ENCODE measurements at regions not wholly inside any gene's neighbourhood (a gene's known extent, or its start where the extent isn't known, plus 50 kb on each side); places are given as distances from the start of the nearest gene placed in this dataset.

GRCh38 chr12:118746176-118746575 is 235.2 kb upstream of the SRRM4 start:
- H3K9me3 ChIP-seq (ENCODE audit: control insufficient read depth in 4 of 4, low read length in 3 of 4), result peaks cover 0 to 2% (median under 1%) of the 10 kb centered on the region in 4 donors
- DNase-seq (ENCODE audit: low spot score), result no peak
- no peak overlapping the region for H3K27ac ChIP-seq (ENCODE audit: low read depth in 1 of 2, low read length in 2 of 2)
- H3K27me3 ChIP-seq (ENCODE audit: control insufficient read depth in 4 of 4, insufficient read depth in 4 of 4, low read length in 3 of 4), result peaks cover 0 to 2% (median 0%) of the 10 kb centered on the region in 4 donors
- no peaks in the 10 kb centered on the region for H3K4me1 ChIP-seq (ENCODE audit: control insufficient read depth in 4 of 4, insufficient read depth in 4 of 4, low read length in 3 of 4)
- no peaks in the 10 kb centered on the region for H3K36me3 ChIP-seq (ENCODE audit: control insufficient read depth in 4 of 4, insufficient read depth in 3 of 4, low read depth in 1 of 4, low read length in 3 of 4)
- H3K9ac ChIP-seq (ENCODE audit: low read depth in 1 of 2, low read length in 2 of 2), result no peak overlapping the region
- WGBS, result 49% methylated on average over 3 of the region's 3 CpGs
- H3K4me3 ChIP-seq (ENCODE audit: low read depth in 1 of 3, low read length in 3 of 3), result no peak overlapping the region
- TF ChIP-seq RXRA (IDR thresholded peaks at IDR 0.05), result no peak
- no peak for TF ChIP-seq ZBTB33 (IDR thresholded peaks at IDR 0.05)
- no peak for TF ChIP-seq YY1 (IDR thresholded peaks at IDR 0.05)
- no peak for TF ChIP-seq FOXA1 (IDR thresholded peaks at IDR 0.05)

DNA sequence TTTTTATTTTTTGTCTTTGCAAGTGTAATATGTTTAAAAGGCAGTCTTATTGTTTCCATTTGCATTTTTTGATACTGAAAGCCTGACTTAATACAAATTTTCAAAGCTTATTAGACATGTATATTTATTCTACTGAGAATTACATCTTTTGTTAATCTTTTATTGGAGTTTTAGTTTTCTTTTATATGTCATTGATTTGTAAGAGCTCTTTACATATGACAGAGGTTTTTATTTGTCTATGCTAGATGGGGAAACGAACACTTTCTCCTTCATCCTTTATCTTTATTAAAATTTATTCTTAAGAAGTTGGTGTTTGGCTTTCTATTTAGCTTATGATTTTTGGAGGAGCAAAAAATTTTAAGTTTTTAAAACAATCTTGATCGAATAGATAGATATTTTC is 234.4 kb upstream of the SRRM4 start:
- no peak for DNase-seq (ENCODE audit: low spot score)
- 59% methylated on average over 2 of the region's 2 CpGs for WGBS
- no peak overlapping the region for H3K4me3 ChIP-seq (ENCODE audit: low read depth in 1 of 3, low read length in 3 of 3)
- H3K27me3 ChIP-seq (ENCODE audit: control insufficient read depth in 4 of 4, insufficient read depth in 4 of 4, low read length in 3 of 4), result peaks cover 0 to 2% (median 0%) of the 10 kb centered on the region in 4 donors
- H3K27ac ChIP-seq (ENCODE audit: low read depth in 1 of 2, low read length in 2 of 2), result no peak overlapping the region
- H3K4me1 ChIP-seq (ENCODE audit: control insufficient read depth in 4 of 4, insufficient read depth in 4 of 4, low read length in 3 of 4), result no peaks in the 10 kb centered on the region
- peaks cover 0 to 5% (median 3%) of the 10 kb centered on the region in 4 donors for H3K9me3 ChIP-seq (ENCODE audit: control insufficient read depth in 4 of 4, low read length in 3 of 4)
- H3K9ac ChIP-seq (ENCODE audit: low read depth in 1 of 2, low read length in 2 of 2), result no peak overlapping the region
- H3K36me3 ChIP-seq (ENCODE audit: control insufficient read depth in 4 of 4, insufficient read depth in 3 of 4, low read depth in 1 of 4, low read length in 3 of 4), result no peaks in the 10 kb centered on the region
- TF ChIP-seq RAD21 (IDR thresholded peaks at IDR 0.05) (no peak), HNF4A (conservative IDR thresholded peaks at IDR 0.05) (no peak), FOXA1 (IDR thresholded peaks at IDR 0.05) (no peak), HNF4G (IDR thresholded peaks at IDR 0.05) (no peak), FOXA2 (IDR thresholded peaks at IDR 0.05) (no peak), YY1 (IDR thresholded peaks at IDR 0.05) (no peak), MAX (IDR thresholded peaks at IDR 0.05) (no peak), GABPA (IDR thresholded peaks at IDR 0.05 in 1 of 2, conservative IDR thresholded peaks at IDR 0.05 in 1 of 2) (no peak), ZBTB33 (IDR thresholded peaks at IDR 0.05) (no peak), TAF1 (conservative IDR thresholded peaks at IDR 0.05) (no peak), NR2F2 (IDR thresholded peaks at IDR 0.05) (no peak), RXRA (IDR thresholded peaks at IDR 0.05) (no peak), EGR1 (IDR thresholded peaks at IDR 0.05; ENCODE audit: low read depth in 2 of 2) (no peak), SP1 (IDR thresholded peaks at IDR 0.05) (no peak), JUND (IDR thresholded peaks at IDR 0.05) (no peak), CTCF (IDR thresholded peaks at IDR 0.05; ENCODE audit: low read depth, low read length, missing input control) (no peak)
- TF ChIP-seq, protein P1, sequence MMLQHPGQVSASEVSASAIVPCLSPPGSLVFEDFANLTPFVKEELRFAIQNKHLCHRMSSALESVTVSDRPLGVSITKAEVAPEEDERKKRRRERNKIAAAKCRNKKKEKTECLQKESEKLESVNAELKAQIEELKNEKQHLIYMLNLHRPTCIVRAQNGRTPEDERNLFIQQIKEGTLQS (IDR thresholded peaks at IDR 0.05), result no peak
- TF ChIP-seq, protein P2, sequence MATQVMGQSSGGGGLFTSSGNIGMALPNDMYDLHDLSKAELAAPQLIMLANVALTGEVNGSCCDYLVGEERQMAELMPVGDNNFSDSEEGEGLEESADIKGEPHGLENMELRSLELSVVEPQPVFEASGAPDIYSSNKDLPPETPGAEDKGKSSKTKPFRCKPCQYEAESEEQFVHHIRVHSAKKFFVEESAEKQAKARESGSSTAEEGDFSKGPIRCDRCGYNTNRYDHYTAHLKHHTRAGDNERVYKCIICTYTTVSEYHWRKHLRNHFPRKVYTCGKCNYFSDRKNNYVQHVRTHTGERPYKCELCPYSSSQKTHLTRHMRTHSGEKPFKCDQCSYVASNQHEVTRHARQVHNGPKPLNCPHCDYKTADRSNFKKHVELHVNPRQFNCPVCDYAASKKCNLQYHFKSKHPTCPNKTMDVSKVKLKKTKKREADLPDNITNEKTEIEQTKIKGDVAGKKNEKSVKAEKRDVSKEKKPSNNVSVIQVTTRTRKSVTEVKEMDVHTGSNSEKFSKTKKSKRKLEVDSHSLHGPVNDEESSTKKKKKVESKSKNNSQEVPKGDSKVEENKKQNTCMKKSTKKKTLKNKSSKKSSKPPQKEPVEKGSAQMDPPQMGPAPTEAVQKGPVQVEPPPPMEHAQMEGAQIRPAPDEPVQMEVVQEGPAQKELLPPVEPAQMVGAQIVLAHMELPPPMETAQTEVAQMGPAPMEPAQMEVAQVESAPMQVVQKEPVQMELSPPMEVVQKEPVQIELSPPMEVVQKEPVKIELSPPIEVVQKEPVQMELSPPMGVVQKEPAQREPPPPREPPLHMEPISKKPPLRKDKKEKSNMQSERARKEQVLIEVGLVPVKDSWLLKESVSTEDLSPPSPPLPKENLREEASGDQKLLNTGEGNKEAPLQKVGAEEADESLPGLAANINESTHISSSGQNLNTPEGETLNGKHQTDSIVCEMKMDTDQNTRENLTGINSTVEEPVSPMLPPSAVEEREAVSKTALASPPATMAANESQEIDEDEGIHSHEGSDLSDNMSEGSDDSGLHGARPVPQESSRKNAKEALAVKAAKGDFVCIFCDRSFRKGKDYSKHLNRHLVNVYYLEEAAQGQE (IDR thresholded peaks at IDR 0.05), result no peak
